HCT116 (cell line): ENCODE measurements at regions not wholly inside any gene's neighbourhood (a gene's known extent, or its start where the extent isn't known, plus 50 kb on each side); places are given as distances from the start of the nearest gene placed in this dataset.

Experiments used
- ATAC-seq: fragments of 200-7000 bp; cut with Tn5 transposase; 2 replicates; pipeline ENCODE4 v1.9.1; 2020; ENCODE audit warnings: mild to moderate bottlenecking, moderate library complexity
- BruUV-seq: library from RNA; stranded (reverse); fragments of 400-500 nt; replicated peaks from 2 replicates; lab custom pipeline; 2021; lab: Mats Ljungman, UMichigan
- CTCF ChIA-PET: fragments of 300-600 bp; sonication (Branson Sonifier 250); formaldehyde crosslinking; loops from one replicate; lab custom pipeline; 2021; ENCODE audit warnings: antibody characterized with exemption; lab: Charles Lee
- POLR2A ChIA-PET: fragments of 300-600, 350-600 bp; sonication (Branson Sonifier 250); formaldehyde crosslinking; loops from one replicate; lab custom pipeline; 2021; ENCODE audit warnings: antibody characterized with exemption; lab: Charles Lee
- RAD21 ChIA-PET, 2 experiments: fragments of 300-600 bp; sonication (Branson Sonifier 250); formaldehyde crosslinking; loops; one replicate each; lab custom pipeline; 2023; ENCODE audit warnings: low total read pairs in 2 of 2; ENCODE audit not compliant: uncharacterized antibody in 2 of 2, unreplicated experiment in 2 of 2, low non-redundant PET in 1 of 2; lab: Charles Lee
- DNase-seq: peaks from one replicate; pipeline ENCODE4 v3.0.0-alpha.2; 2010; ENCODE audit warnings: low read depth, low spot score
- H2AFZ ChIP-seq: fragments of 200-600 bp; shearing (Covaris generic), sonication (generic); 2 replicates; pipeline ENCODE4 v1.6.1; 2017; ENCODE audit warnings: low read depth, mixed run types, mixed read lengths, antibody characterized with exemption, low read length; ENCODE audit not compliant: poor library complexity, severe bottlenecking
- H3K27ac ChIP-seq: 2 replicates; pipeline ENCODE4 v1.5.1; 2012; ENCODE audit warnings: low read depth, low read length
- H3K27me3 ChIP-seq: fragments of 200-600 bp; sonication (generic); 2 replicates; pipeline ENCODE4 v1.6.1; 2016; ENCODE audit warnings: mixed run types, low read length, mixed read lengths; ENCODE audit not compliant: insufficient read depth
- H3K36me3 ChIP-seq, 2 experiments: fragments of 200-500 bp in 1 of 2; fragments of 200-600 bp in 1 of 2; sonication (Bioruptor generic) in 1 of 2; sonication (generic) in 1 of 2; 2 replicates each; pipeline versions ENCODE4 v1.5.1 to v1.6.1; 2014 to 2016; ENCODE audit warnings: low read length in 2 of 2, inconsistent platforms in 1 of 2, mixed read lengths in 1 of 2, mixed run types in 1 of 2; ENCODE audit not compliant: insufficient read depth in 2 of 2, control insufficient read depth in 1 of 2
- H3K4me1 ChIP-seq, 2 experiments: fragments of 200-600 bp in 1 of 2; sonication (generic) in 1 of 2; 2 replicates each; pipeline versions ENCODE4 v1.5.1 to v1.6.1; 2012 to 2017; ENCODE audit warnings: low read length in 2 of 2, inconsistent platforms in 1 of 2, mild to moderate bottlenecking in 1 of 2, mixed read lengths in 1 of 2, mixed run types in 1 of 2, moderate library complexity in 1 of 2; ENCODE audit not compliant: insufficient read depth in 2 of 2, control insufficient read depth in 1 of 2
- H3K4me2 ChIP-seq: fragments of 200-600 bp; sonication (generic); 2 replicates; pipeline ENCODE4 v1.6.1; 2017; ENCODE audit warnings: mixed run types, low read length, mixed read lengths
- H3K4me3 ChIP-seq, 2 experiments: fragments of 200-600 bp in 1 of 2; sonication (generic) in 1 of 2; replicated peaks in 1 of 2; 2 replicates each; pipeline ENCODE4 v1.5.1; 2011 to 2016; ENCODE audit warnings: low read length in 2 of 2, control low read depth in 1 of 2, low read depth in 1 of 2, mild to moderate bottlenecking in 1 of 2, mixed read lengths in 1 of 2, mixed run types in 1 of 2
- H3K79me2 ChIP-seq: fragments of 200-600 bp; sonication (generic); 2 replicates; pipeline ENCODE4 v1.6.1; 2017; ENCODE audit warnings: mild to moderate bottlenecking, mixed run types, low read length, moderate library complexity, mixed read lengths; ENCODE audit not compliant: insufficient read depth
- H3K9ac ChIP-seq: fragments of 200-600 bp; sonication (generic); 2 replicates; pipeline ENCODE4 v1.6.1; 2016; ENCODE audit warnings: low read length, mixed read lengths
- H3K9me2 ChIP-seq: fragments of 200-600 bp; sonication (generic), shearing (Covaris generic); 2 replicates; pipeline ENCODE4 v1.6.1; 2017; ENCODE audit warnings: mixed run types, mild to moderate bottlenecking, moderate library complexity; ENCODE audit not compliant: insufficient read depth
- H3K9me3 ChIP-seq, 2 experiments: fragments of 200-500 bp in 1 of 2; fragments of 200-600 bp in 1 of 2; sonication (Bioruptor generic) in 1 of 2; sonication (generic) in 1 of 2; 2 replicates each; pipeline ENCODE4 v1.6.1; 2014 to 2017; ENCODE audit warnings: low read length in 2 of 2, mixed read lengths in 2 of 2, inconsistent platforms in 1 of 2, low read depth in 1 of 2, mild to moderate bottlenecking in 1 of 2, mixed run types in 1 of 2, moderate library complexity in 1 of 2; ENCODE audit not compliant: control insufficient read depth in 1 of 2, insufficient read depth in 1 of 2
- H4K20me1 ChIP-seq: fragments of 200-600 bp; sonication (generic), shearing (Covaris generic); 2 replicates; pipeline ENCODE4 v1.6.1; 2017; ENCODE audit warnings: mixed run types, mild to moderate bottlenecking, moderate library complexity; ENCODE audit not compliant: insufficient read depth
- CEBPB ChIP-seq: IDR thresholded peaks from 2 replicates; pipeline ENCODE4 v1.6.1; 2012; ENCODE audit warnings: low read depth
- CTCF ChIP-seq, 3 experiments: fragments of 200-600 bp in 1 of 3; sonication (generic) in 1 of 3; IDR thresholded peaks in 2 of 3; conservative IDR thresholded peaks in 1 of 3; 2 replicates each; pipeline ENCODE4 v1.5.1; 2012 to 2017; ENCODE audit warnings: low read depth in 2 of 3, low read length in 2 of 3, antibody characterized with exemption in 1 of 3, borderline replicate concordance in 1 of 3, control low read depth in 1 of 3, mild to moderate bottlenecking in 1 of 3, mixed read lengths in 1 of 3, mixed run types in 1 of 3, moderate library complexity in 1 of 3; ENCODE audit not compliant: insufficient read depth in 1 of 3
- EGR1 ChIP-seq: IDR thresholded peaks from 2 replicates; pipeline ENCODE4 v1.6.1; 2012; ENCODE audit warnings: low read depth
- ELF1 ChIP-seq: IDR thresholded peaks from 2 replicates; pipeline ENCODE4 v1.6.1; 2012; ENCODE audit warnings: low read depth, borderline replicate concordance
- EZH2 ChIP-seq: fragments of 200-600 bp; sonication (generic); IDR thresholded peaks from 2 replicates; pipeline ENCODE4 v1.6.1; 2017; ENCODE audit warnings: antibody characterized with exemption, mixed run types
- FOSL1 ChIP-seq: IDR thresholded peaks from 2 replicates; pipeline ENCODE4 v1.6.1; 2012; ENCODE audit warnings: low read depth
- JUND ChIP-seq: IDR thresholded peaks from 2 replicates; pipeline ENCODE4 v1.6.1; 2012
- POLR2A ChIP-seq: IDR thresholded peaks from 2 replicates; pipeline ENCODE4 v1.7.0; 2011; ENCODE audit warnings: borderline replicate concordance; ENCODE audit not compliant: insufficient read depth, insufficient read length; ENCODE audit errors: extremely low read depth
- POLR2AphosphoS5 ChIP-seq: IDR thresholded peaks from 2 replicates; pipeline ENCODE4 v1.6.1; 2011; ENCODE audit warnings: mild to moderate bottlenecking, low read depth, low read length, moderate library complexity
- RAD21 ChIP-seq: IDR thresholded peaks from 2 replicates; pipeline ENCODE4 v1.6.1; 2012; ENCODE audit warnings: low read depth, mild to moderate bottlenecking
- REST ChIP-seq: IDR thresholded peaks from 2 replicates; pipeline ENCODE4 v1.6.1; 2012; ENCODE audit warnings: low read depth
- TCF7L2 ChIP-seq: IDR thresholded peaks from 2 replicates; pipeline ENCODE4 v1.7.0; 2011; ENCODE audit warnings: borderline replicate concordance, inconsistent platforms; ENCODE audit not compliant: insufficient read depth, insufficient read length; ENCODE audit errors: extremely low read depth
- ZFX ChIP-seq: fragments of 450-650 bp; IDR thresholded peaks from 2 replicates; pipeline ENCODE4 v1.6.1; 2017
- intact Hi-C: fragments of 100-400 bp; cut with micrococcal nuclease; formaldehyde crosslinking; loops from 2 replicates; pipeline ENCODE4 v1.10.0; 2022

GRCh38 chr21:38173276-38174035 is 83.3 kb upstream of the KCNJ15 start:
- H3K9me3 ChIP-seq: peaks cover 0 to 9% of the 10 kb centered on the region in 2 experiments; a peak in 1 of 4 replicates
- no peaks in the 10 kb centered on the region for H3K79me2 ChIP-seq
- H3K4me2 ChIP-seq: no peak overlapping the region
- no peaks in the 10 kb centered on the region for H3K36me3 ChIP-seq
- H3K4me3 ChIP-seq: no peak overlapping the region
- H3K27me3 ChIP-seq: no peaks in the 10 kb centered on the region
- CTCF ChIA-PET: interaction anchor here (1.0 kb wide), 1 partner anchor 179 kb away, joined by 3 read pairs; no protein-coding TSS in a partner anchor
- no peaks in the 10 kb centered on the region for H3K4me1 ChIP-seq
- no peak overlapping the region for H3K27ac ChIP-seq
- intact Hi-C loops: no loop called here
- H4K20me1 ChIP-seq: no peaks in the 10 kb centered on the region
- no peak overlapping the region for H2AFZ ChIP-seq
- RAD21 ChIA-PET: no interaction called here
- POLR2A ChIA-PET: no interaction called here
- no peak overlapping the region for H3K9ac ChIP-seq
- DNase-seq (no peak), ATAC-seq (no peak)
- H3K9me2 ChIP-seq: no peaks in the 10 kb centered on the region
- no TSS peak for BruUV-seq
- no peak for TF ChIP-seq RAD21
- no peak for TF ChIP-seq POLR2AphosphoS5
- no peak for TF ChIP-seq CEBPB
- TF ChIP-seq JUND: no peak
- TF ChIP-seq EGR1: no peak
- TF ChIP-seq CTCF (IDR thresholded peaks at IDR 0.05 in 2 of 3, conservative IDR thresholded peaks at IDR 0.05 in 1 of 3; ENCODE audit: borderline replicate concordance in 1 of 3, insufficient read depth in 1 of 3, low read depth in 2 of 3, low read length in 2 of 3): no peak
- no peak for TF ChIP-seq FOSL1

GRCh38 chr21:38175306-38175705 is 81.5 kb upstream of the KCNJ15 start:
- ChIA-PET CTCF (no interaction called here), RAD21 (no interaction called here), POLR2A (no interaction called here)
- Histone ChIP-seq H3K4me2 (no peak overlapping the region), H3K79me2 (no peaks in the 10 kb centered on the region), H3K27ac (no peak overlapping the region), H3K9ac (no peak overlapping the region), H4K20me1 (no peaks in the 10 kb centered on the region), H3K27me3 (no peaks in the 10 kb centered on the region), H2AFZ (no peak overlapping the region), H3K9me2 (no peaks in the 10 kb centered on the region), H3K36me3 (no peaks in the 10 kb centered on the region), H3K4me1 (no peaks in the 10 kb centered on the region), H3K4me3 (no peak overlapping the region), H3K9me3 (peaks cover 0 to 9% of the 10 kb centered on the region in 2 experiments; a peak in 1 of 4 replicates)
- no peak for DNase-seq
- ATAC-seq: no peak
- BruUV-seq: no TSS peak
- intact Hi-C loops: no loop called here
- TF ChIP-seq JUND: no peak
- TF ChIP-seq POLR2A: no peak
- TF ChIP-seq POLR2AphosphoS5: no peak
- no peak for TF ChIP-seq ZFX
- no peak for TF ChIP-seq RAD21
- TF ChIP-seq REST: no peak
- TF ChIP-seq FOSL1: no peak
- no peak for TF ChIP-seq ELF1
- no peak for TF ChIP-seq EZH2
- TF ChIP-seq TCF7L2: no peak
- TF ChIP-seq CEBPB: no peak
